NCI-H446 treated with DMSO at 0.1 percent for 48 hours (cell line): ENCODE measurements at regions not wholly inside any gene's neighbourhood (a gene's known extent, or its start where the extent isn't known, plus 50 kb on each side); places are given as distances from the start of the nearest gene placed in this dataset.
"Not testable (repeated sequence)": the region's sequence is repeated elsewhere in the genome, so short reads cannot be mapped to it uniquely, and the experiment has no call there.

ENCODE experiments used
- DNase-seq: peaks from one replicate; lab custom pipeline; 2025; lab: John Stamatoyannopoulos, UW

DNA sequence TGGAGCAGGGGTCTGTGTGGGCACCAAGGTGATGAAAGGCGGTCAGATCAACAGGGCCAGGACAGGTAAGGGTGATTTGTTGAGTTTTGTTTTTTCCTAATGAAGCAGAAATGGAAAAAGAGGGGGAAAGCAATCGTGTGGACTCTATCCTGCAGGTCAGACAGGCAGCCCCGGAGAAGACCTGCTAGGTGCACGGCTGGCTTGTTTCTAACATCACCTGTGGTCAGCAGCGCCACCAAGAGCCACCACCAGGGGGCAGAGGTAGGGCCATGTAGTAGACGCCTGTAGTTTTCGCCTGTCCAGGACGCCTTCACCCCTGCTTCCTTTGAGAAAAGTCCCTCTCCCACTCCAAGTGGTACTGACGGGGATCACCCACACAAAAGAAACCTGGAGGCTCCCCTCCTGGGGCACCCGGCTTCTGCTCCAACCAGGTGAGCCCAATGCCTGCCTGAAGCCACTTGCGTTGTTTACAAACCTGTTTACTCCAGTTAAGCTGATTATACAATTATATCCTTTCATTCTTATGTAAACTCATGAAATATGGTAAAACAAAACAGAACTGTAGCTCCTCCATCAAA is 54.2 kb upstream of the SEC14L1 start:
- peak; percentile 39 for DNase-seq

DNA sequence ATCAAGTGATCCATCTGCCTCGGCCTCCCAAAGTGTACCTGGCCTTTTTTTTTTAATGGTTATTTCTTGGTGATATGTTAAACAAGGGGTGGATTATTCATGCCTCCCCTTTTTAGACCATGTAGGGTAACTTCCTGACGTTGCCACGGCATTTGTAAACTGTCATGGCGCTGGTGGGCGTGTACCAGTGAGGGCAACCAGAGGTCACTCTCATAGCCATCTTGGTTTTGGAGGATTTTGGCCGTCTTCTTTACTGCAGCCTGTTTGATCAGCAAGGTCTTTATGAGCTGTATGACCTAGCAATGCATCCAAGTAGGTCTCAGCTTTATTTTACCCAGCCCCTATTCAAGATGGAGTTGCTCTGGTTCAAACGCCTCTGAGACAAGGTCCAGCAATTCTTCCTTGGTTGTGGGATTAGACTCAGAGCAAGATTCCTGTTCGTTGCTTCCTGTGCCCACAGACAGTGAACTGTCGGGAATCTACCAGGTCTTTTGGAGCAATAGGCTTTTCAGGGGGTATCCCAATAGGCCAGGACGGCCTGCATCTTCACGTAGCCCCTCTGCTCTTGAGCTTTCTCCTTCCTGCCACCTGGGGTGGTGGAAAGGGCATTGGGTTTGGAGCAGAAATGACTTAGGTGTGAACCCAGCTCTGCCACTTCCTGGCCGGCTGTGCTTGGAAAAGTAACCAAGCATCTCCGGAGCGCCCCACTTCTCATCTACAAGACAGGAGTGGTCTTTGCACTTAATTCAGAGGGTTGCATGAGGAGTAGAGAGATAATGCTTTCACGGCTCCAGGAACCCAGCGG is 52.9 kb upstream of the SEC14L1 start:
- no peak for DNase-seq

DNA sequence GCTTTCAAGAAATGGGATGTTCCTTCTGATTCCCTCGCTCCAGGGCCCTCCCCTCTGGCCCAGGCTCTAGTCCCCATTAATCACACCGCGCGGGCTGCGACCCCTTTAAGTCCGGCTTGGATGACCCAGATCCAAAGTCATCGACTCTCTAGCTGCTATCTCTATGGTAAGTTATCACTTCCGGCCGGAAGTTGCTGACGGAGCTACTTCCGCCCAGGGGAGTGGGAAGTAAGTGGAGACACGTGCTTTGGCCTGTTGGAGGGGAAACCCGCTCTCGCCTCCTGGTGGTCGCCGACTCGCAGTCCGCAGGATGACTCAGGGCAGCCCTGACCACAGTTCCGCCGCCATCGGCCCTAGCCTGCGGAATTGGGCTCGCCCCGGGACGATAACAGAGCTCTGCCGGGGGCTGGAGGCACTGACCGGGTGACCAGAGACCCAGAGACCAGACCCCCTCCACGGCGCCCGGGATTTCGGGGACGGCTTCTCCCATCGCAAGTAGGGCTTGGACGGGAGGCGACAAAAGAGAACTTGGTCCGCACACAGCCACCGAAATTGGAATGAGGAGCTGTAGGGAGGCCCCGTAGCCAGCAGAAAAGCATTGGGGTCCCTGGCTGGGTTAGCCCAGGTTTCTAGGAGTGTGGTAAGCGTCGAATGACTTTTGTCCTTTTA is 52.2 kb upstream of the SEC14L1 start:
- peak; percentile 95 for DNase-seq

DNA sequence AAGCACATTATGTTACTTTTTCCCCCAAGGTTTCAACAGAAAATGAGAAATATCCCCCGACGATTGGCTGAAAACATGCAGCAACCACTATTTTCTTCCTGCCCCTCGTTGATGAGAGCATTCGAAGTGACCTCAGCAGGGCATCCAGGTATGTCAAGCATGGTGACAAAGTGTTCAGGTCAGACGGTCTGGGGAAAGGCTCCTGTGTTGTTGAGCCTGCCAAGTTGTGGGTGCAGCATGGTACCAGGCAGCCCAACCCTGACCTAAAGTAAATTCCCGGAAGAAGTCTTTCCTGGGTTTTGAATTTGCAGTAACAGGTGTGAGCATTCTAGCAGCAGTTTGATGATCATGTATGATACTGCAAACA is 51.7 kb upstream of the SEC14L1 start:
- no peak for DNase-seq

DNA sequence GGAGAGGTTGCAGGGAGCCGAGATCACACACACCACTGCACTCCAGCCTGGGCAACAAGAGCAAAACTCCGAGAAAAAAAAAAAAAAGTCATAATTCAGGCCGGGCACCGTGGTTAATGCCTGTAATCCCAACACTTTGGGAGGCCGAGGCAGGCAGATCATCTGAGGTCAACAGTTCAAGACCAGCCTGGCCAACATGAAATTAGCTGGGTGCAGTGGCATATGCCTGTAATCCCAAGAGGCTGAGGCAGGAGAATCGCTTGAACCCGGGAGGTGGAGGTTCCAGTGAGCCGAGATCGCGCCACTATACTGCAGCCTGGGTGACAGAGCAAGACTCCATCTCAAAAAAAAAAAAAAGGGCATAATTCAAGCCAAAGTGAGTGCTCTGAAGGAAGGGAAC is 50.8 kb upstream of the SEC14L1 start:
- DNase-seq: not testable (repeated sequence)

DNA sequence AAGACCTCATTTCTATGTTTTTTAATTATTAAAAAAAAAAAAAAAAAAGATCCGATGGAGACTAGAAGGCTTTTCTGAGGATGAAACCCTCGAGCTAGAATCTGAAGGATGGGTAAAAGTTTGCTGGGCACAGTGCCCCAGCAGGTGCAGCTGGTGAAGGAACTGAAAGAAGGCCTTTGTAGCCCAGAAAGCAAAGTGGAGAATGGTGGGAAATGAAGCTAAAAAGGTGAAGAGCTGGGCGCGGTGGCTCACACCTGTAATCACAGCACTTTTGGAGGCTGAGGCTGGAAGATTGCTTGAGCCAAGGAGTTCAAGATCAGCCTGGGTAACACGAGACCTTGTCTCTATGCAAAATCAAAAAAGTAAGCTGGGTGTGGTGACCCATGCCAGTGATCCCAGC is 50.3 kb upstream of the SEC14L1 start:
- DNase-seq: no peak
